Pons (tissue), 1 donor: ENCODE measurements at regions not wholly inside any gene's neighbourhood (a gene's known extent, or its start where the extent isn't known, plus 50 kb on each side); places are given as distances from the start of the nearest gene placed in this dataset.

ENCODE experiments used
- DNase-seq: peaks from one replicate; pipeline ENCODE4 v3.0.0-alpha.2; 2016; ENCODE audit warnings: low spot score

DNA sequence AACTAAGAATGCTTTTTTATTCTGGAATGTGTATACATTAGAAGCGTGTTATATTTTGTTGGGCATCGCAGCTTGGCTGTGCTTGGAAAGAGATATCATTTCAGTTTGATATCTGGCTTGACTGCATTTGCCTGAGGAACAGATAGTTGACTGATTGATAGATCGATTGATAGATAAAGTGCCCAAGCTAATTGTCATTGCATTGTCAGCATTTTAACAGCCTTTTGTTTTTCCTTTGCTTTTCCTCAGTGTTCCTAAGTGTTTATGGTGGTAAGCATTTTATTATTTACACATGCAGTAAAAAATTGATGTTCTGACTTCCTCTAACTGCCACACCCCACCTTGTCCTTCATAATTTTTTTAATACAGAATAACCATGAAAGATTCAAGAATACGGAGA, 180.9 kb upstream of the GRIK2 start:
- no peak for DNase-seq

DNA sequence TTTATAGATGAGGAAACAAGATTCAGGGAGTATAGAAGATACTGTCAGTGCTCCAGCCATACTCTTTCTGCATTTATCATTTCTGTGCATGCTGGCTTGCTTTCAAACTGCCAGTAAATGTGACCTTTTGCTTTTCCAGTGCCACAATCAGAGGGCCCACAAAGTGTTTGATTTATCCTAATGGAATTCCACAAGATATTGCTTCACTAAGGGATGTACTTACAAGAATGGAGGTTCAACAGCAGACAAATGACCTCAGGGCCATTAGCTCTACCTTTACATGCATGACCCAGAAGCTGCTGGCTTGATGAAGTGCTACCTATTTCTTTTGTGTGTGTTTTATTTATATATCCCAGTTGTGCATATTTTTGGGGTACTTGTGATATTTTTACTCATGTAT, 171.5 kb upstream of the GRIK2 start:
- DNase-seq: no peak

DNA sequence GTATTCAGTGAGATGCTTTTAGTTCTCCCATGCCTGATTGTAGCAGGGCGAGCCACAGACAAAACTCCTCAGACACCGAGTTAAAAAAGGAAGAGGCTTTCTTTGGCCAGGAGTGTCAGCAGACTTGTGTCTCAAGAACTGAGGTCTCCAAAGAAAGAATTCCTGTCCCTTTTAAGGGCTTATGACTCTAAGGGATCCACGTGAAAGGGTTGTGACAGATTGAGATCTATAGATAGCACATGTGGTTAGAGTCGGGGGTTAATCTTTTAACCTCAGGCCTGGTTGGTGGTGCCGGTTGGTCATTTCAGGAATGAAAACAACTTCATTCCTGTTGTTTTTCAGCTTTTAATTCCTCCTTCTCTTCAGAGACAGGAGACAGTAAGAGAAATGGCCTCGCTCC, 168.8 kb upstream of the GRIK2 start:
- no peak for DNase-seq

- DNase-seq: no peak
Observed at GRCh38 chr6:101226677-101227135, 166.8 kb upstream of the GRIK2 start.

DNA sequence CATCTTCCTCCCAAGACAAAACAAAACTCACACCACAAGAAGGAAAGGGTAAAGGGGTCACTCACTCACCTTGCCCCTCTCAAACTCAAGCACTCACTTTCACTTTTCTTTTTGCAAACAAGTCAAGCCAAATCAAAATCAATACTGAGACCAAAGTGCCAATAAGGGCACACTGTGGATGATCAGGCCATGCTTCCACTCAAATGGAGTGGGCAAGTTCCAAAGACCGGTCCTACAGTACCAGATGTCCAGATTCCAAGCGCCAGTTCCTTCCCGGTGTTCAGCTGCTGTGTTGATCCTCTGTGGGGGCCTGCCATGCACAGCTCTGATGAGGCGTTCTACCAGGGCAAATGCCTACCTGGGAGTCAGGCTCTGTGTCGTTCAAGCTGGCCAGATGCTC, 162.6 kb upstream of the GRIK2 start:
- no peak for DNase-seq

DNA sequence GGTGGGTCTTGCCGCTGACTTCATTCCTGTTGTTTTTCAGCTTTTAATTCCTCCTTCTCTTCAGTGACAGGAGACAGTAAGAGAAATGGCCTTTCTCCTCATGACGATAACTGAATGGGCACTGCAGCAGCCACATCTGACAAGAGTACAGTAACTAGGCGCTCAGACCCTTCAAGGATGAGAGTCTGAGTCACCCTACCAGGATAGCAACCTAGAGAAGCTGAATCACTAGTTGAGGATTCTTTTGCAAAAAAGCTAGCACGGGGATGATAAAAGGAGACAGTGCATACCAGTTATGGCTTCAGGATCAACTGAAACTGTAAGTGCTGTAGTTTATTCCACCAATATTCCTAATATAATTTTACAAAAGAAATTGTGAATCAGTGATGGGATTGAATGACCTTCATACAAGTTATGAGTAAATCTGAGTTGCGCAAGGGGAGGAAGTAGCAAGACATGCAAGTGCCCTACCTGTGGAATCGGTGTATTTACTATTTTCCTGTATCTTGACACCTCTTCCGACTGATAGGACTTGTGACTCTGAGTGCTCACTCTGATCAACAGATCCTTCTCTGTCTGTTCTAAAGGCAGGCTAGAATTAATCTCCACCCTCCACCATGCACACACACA, 161.8 kb upstream of the GRIK2 start:
- DNase-seq: no peak

DNA sequence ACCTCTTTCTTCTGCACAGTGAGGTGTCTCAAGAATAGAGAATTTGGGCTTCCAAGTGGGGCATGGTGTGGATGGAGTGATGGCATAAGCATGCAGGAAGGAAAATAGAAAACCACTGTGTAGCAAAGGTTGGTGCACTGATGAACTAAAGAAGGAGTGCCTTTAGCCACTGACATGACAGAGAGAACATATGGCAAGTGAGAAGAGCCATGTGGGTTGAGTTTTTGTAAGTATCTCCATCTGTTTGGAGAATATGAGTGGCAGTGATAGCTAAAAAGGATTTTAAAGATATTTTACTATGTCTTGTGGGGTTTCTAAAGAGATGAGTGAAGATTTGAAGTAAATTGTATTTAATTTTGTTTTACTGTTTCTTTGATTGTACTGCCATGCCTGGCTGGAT, 160.5 kb upstream of the GRIK2 start:
- peak; percentile 4 for DNase-seq

DNA sequence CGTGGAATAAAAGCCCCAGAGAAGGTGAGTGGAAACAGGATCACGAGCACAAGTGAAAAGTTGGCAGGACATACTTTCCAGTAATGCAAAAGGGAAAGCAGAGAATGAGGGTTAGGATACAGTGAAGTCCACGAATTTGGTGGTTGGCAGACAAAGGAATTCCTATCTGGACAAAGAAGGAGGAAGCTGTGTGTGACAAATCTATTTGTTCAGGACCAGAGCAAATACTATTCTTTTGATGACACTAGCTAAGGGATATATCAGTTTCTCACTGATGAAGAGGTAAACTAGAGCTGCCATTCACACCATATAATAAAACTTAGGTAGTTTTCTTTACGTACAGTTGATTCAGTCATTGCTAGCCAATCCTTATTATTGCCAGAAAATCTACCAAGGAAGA, 156.8 kb upstream of the GRIK2 start:
- no peak for DNase-seq

DNA sequence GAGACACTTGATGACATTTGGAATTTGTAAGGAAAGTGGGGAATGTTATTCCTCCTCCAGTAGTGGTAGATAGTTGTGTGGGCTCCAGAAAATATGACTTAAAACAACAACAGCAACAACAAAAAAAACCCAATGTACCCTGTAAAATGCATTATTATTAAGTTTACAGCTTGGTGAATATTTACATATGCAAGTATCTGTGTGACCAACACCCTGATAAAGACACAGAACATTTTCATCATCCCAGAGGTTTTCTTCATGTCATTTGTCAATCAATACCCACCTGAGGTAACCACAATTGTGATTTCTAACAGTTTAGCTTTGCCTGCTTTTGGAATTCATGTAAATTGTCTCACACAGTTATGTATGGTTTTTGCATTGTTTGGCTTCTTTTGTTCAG, 152.1 kb upstream of the GRIK2 start:
- DNase-seq: no peak

DNA sequence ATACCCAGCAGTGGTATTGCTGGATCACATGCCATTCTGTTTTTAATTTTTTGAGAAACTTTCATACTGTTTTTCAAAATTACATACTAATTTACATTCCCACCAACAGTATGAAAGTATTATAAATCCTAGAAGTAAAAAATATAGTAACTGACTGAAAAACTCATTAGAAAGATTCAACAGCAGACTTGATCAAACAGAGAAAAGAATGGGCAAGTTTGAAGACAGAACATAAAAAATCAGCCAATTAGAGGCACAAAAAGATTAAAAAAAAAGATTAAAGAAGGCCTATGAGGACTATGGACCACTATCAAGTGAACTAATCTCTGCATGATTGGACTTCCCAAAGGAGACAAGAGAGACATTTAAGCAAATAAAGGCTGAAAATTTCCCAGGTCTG, 144.0 kb upstream of the GRIK2 start:
- no peak for DNase-seq

DNA sequence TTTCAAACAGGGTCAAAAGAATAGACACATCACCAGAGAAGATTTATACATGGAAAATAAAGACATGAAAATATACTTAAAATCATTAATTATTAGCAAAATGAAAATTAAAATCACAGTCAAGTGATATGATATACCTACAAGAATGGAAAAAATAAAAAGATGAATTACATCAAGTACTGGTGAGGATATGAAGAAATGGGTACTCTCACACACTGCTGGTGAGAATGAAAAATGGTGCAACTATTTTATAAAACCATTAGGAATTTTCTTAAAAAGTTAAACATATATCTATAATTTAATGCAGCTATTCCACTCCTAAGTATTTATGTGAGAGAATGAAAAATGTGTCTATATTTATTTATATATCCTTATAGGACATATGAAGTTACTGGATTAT, 136.3 kb upstream of the GRIK2 start:
- no peak for DNase-seq

GRCh38 chr6:101259505-101259904, 134.0 kb upstream of the GRIK2 start:
- DNase-seq: no peak

GRCh38 chr6:101263596-101263995, 129.9 kb upstream of the GRIK2 start:
- no peak for DNase-seq

DNA sequence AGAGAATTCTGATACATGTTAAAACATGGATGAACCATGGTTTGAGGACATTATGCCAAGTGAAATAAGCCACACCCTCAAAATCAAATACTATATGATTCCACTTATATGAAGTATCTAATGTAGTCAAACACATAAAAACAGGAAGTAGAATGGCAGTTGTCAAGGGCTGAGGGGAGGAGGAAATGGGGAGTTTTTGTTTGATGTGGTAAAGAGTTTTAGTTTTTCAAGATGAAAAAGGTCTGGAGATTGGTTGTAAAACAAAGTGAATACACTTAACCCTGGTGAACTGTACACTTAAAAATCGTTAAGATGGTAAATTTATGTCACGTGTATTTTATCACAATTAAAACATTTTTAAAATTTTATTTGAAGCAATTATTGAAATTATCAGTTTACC, 127.4 kb upstream of the GRIK2 start:
- no peak for DNase-seq

- no peak for DNase-seq
Observed at GRCh38 chr6:101268541-101268940, 125.0 kb upstream of the GRIK2 start.

GRCh38 chr6:101275251-101275650, 118.3 kb upstream of the GRIK2 start:
- no peak for DNase-seq

DNA sequence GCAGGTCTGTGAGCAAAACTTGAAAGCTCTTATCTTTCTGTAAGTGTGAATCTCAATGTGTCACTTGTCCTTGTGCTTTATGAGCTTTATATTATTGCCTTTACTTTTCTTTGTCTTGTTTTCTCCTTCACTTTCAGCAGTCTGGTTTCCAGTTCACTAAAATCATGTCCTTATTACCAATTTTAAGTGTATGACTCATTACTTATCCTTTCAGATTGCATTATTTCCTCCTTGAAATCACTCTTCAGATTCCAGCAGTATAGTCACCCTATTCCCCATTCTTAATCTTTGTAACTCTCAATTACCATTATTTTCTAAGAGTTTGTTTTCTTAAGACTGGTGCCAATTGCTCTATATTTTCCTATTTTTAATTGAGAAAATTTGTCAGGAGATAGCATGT, 117.4 kb upstream of the GRIK2 start:
- DNase-seq: no peak

GRCh38 chr6:101279410-101279809, 114.1 kb upstream of the GRIK2 start:
- DNase-seq: no peak

- DNase-seq: no peak
Observed at GRCh38 chr6:101281266-101281665, 112.2 kb upstream of the GRIK2 start.

- DNase-seq: no peak
Observed at GRCh38 chr6:101284131-101284530, 109.4 kb upstream of the GRIK2 start.

DNA sequence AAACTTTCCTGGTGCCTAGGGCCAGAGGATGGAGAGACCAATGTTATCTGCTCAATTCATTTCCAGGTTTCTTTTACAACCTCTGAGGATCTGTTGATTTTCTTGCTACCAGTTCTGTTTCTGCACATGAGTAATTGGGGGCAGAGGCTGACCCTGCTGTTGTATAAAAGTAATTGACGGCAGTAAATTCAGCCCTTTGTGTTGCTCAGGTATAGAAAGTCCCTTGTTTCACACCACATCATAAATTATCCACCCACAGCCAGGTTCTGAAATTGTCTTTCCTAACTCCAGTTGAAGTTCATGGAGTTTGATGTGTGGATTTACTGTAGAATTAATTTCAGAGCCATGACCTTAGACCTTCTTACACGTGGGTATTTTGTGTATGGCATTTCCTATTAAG, 107.4 kb upstream of the GRIK2 start:
- DNase-seq: no peak

GRCh38 chr6:101290346-101290745, 103.2 kb upstream of the GRIK2 start:
- DNase-seq: no peak

GRCh38 chr6:101294051-101294638, 99.4 kb upstream of the GRIK2 start:
- DNase-seq: no peak

DNA sequence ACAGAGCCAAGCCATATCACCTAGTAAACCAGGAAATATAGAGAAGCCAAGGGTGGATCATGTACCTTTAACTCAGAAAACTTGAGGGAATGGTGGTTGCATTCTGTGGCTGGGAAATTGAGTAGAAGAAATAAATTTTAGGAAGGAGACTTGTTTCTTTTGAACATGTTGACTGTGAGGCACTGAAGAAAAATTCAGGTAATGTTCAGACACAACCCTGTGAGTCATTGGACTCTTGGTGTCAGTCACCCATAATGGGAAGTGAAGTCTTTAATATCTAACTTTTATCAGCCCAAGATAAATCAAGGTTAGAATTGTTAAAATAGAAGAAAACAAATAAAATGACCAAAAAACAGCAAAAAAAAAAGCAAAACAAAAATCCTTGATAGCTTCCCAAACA, 98.8 kb upstream of the GRIK2 start:
- DNase-seq: no peak
